ENCODE measurements at regions not wholly inside any gene's neighbourhood (a gene's known extent, or its start where the extent isn't known, plus 50 kb on each side); places are given as distances from the start of the nearest gene placed in this dataset.

- no peak overlapping the region for H3K4me2 ChIP-seq
- no peaks in the 10 kb centered on the region for H3K27me3 Mint-ChIP-seq (ENCODE audit: insufficient read depth, low read depth, poor library complexity)
- no peaks in the 10 kb centered on the region for H3K36me3 Mint-ChIP-seq (ENCODE audit: low read depth)
- H3K4me1 Mint-ChIP-seq: peaks cover 8% of the 10 kb centered on the region
- 0 out of 2 replicates have a peak overlapping the region, but pooled peaks have one; percentile 41 for H3K27ac Mint-ChIP-seq
- no peaks in the 10 kb centered on the region for H3F3A ChIP-seq (replicated peaks; ENCODE audit: low read depth)
- no peak overlapping the region for H3K27ac ChIP-seq (ENCODE audit: low read depth)
- H3K4me3 Mint-ChIP-seq: no peak overlapping the region
- no peaks in the 10 kb centered on the region for H3K4me1 ChIP-seq (ENCODE audit: insufficient read depth)
- no peaks in the 10 kb centered on the region for H4K20me1 ChIP-seq (replicated peaks; ENCODE audit: insufficient read depth)
- H3K27me3 ChIP-seq (ENCODE audit: insufficient read depth): no peaks in the 10 kb centered on the region
- DNase-seq (ENCODE audit: low spot score): no peak
- TF ChIP-seq EZH2phosphoT487 (IDR thresholded peaks at IDR 0.05; ENCODE audit: unreplicated experiment) (no peak), ZNF114 (CRISPR knock-in tag; IDR thresholded peaks at IDR 0.05) (no peak), ZNF331 (CRISPR knock-in tag; IDR thresholded peaks at IDR 0.05; ENCODE audit: low read depth) (no peak), STAT1 (IDR thresholded peaks at IDR 0.05; ENCODE audit: unreplicated experiment) (no peak), CREB1 (CRISPR knock-in tag; IDR thresholded peaks at IDR 0.05; ENCODE audit: low read depth) (no peak), EZH2 (IDR thresholded peaks at IDR 0.05; ENCODE audit: low read depth, unreplicated experiment) (no peak), REST (IDR thresholded peaks at IDR 0.05; ENCODE audit: unreplicated experiment) (no peak), POLR2AphosphoS5 (IDR thresholded peaks at IDR 0.05; ENCODE audit: low read depth) (no peak), JUNB (IDR thresholded peaks at IDR 0.05; ENCODE audit: unreplicated experiment) (no peak), NANOG (IDR thresholded peaks at IDR 0.05; ENCODE audit: borderline replicate concordance) (no peak)
- TF ChIP-seq, protein P1, sequence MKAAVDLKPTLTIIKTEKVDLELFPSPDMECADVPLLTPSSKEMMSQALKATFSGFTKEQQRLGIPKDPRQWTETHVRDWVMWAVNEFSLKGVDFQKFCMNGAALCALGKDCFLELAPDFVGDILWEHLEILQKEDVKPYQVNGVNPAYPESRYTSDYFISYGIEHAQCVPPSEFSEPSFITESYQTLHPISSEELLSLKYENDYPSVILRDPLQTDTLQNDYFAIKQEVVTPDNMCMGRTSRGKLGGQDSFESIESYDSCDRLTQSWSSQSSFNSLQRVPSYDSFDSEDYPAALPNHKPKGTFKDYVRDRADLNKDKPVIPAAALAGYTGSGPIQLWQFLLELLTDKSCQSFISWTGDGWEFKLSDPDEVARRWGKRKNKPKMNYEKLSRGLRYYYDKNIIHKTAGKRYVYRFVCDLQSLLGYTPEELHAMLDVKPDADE (IDR thresholded peaks at IDR 0.05): no peak
- TF ChIP-seq, protein P2, sequence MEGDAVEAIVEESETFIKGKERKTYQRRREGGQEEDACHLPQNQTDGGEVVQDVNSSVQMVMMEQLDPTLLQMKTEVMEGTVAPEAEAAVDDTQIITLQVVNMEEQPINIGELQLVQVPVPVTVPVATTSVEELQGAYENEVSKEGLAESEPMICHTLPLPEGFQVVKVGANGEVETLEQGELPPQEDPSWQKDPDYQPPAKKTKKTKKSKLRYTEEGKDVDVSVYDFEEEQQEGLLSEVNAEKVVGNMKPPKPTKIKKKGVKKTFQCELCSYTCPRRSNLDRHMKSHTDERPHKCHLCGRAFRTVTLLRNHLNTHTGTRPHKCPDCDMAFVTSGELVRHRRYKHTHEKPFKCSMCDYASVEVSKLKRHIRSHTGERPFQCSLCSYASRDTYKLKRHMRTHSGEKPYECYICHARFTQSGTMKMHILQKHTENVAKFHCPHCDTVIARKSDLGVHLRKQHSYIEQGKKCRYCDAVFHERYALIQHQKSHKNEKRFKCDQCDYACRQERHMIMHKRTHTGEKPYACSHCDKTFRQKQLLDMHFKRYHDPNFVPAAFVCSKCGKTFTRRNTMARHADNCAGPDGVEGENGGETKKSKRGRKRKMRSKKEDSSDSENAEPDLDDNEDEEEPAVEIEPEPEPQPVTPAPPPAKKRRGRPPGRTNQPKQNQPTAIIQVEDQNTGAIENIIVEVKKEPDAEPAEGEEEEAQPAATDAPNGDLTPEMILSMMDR (conservative IDR thresholded peaks at IDR 0.05; ENCODE audit: low read depth in 2 of 2): no peak
- TF ChIP-seq, protein P3, sequence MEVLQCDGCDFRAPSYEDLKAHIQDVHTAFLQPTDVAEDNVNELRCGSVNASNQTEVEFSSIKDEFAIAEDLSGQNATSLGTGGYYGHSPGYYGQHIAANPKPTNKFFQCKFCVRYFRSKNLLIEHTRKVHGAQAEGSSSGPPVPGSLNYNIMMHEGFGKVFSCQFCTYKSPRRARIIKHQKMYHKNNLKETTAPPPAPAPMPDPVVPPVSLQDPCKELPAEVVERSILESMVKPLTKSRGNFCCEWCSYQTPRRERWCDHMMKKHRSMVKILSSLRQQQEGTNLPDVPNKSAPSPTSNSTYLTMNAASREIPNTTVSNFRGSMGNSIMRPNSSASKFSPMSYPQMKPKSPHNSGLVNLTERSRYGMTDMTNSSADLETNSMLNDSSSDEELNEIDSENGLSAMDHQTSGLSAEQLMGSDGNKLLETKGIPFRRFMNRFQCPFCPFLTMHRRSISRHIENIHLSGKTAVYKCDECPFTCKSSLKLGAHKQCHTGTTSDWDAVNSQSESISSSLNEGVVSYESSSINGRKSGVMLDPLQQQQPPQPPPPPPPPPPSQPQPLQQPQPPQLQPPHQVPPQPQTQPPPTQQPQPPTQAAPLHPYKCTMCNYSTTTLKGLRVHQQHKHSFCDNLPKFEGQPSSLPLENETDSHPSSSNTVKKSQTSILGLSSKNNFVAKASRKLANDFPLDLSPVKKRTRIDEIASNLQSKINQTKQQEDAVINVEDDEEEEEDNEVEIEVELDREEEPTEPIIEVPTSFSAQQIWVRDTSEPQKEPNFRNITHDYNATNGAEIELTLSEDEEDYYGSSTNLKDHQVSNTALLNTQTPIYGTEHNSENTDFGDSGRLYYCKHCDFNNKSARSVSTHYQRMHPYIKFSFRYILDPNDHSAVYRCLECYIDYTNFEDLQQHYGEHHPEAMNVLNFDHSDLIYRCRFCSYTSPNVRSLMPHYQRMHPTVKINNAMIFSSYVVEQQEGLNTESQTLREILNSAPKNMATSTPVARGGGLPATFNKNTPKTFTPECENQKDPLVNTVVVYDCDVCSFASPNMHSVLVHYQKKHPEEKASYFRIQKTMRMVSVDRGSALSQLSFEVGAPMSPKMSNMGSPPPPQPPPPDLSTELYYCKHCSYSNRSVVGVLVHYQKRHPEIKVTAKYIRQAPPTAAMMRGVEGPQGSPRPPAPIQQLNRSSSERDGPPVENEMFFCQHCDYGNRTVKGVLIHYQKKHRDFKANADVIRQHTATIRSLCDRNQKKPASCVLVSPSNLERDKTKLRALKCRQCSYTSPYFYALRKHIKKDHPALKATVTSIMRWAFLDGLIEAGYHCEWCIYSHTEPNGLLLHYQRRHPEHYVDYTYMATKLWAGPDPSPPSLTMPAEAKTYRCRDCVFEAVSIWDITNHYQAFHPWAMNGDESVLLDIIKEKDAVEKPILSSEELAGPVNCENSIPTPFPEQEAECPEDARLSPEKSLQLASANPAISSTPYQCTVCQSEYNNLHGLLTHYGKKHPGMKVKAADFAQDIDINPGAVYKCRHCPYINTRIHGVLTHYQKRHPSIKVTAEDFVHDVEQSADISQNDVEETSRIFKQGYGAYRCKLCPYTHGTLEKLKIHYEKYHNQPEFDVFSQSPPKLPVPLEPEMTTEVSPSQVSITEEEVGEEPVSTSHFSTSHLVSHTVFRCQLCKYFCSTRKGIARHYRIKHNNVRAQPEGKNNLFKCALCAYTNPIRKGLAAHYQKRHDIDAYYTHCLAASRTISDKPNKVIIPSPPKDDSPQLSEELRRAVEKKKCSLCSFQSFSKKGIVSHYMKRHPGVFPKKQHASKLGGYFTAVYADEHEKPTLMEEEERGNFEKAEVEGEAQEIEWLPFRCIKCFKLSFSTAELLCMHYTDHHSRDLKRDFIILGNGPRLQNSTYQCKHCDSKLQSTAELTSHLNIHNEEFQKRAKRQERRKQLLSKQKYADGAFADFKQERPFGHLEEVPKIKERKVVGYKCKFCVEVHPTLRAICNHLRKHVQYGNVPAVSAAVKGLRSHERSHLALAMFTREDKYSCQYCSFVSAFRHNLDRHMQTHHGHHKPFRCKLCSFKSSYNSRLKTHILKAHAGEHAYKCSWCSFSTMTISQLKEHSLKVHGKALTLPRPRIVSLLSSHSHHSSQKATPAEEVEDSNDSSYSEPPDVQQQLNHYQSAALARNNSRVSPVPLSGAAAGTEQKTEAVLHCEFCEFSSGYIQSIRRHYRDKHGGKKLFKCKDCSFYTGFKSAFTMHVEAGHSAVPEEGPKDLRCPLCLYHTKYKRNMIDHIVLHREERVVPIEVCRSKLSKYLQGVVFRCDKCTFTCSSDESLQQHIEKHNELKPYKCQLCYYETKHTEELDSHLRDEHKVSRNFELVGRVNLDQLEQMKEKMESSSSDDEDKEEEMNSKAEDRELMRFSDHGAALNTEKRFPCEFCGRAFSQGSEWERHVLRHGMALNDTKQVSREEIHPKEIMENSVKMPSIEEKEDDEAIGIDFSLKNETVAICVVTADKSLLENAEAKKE (CRISPR knock-in tag; IDR thresholded peaks at IDR 0.05): no peak
- ATAC-seq: no peak
- no peaks in the 10 kb centered on the region for H3K79me2 ChIP-seq (replicated peaks; ENCODE audit: insufficient read depth)
- no peaks in the 10 kb centered on the region for H3K9me3 Mint-ChIP-seq
- H3K36me3 ChIP-seq (ENCODE audit: insufficient read depth): no peaks in the 10 kb centered on the region
- H3K4me3 ChIP-seq: no peak overlapping the region
- no peak overlapping the region for H2AFZ ChIP-seq
- H3K9me2 ChIP-seq (ENCODE audit: insufficient read depth): no peaks in the 10 kb centered on the region
These were observed 1159.5 kb downstream of the IGSF11 start for GRCh38 chr3:117874904-117875874.

Measured in GM23338 (cell line).